Astrocyte of the hippocampus (primary cell): ENCODE measurements at regions not wholly inside any gene's neighbourhood (a gene's known extent, or its start where the extent isn't known, plus 50 kb on each side); places are given as distances from the start of the nearest gene placed in this dataset.
"Not testable (repeated sequence)": the region's sequence is repeated elsewhere in the genome, so short reads cannot be mapped to it uniquely, and the experiment has no call there.

Experiments
- DNase-seq: peaks from one replicate; pipeline ENCODE4 v3.0.0; 2011; ENCODE audit warnings: low read depth, low spot score

- no peak for DNase-seq
Observed at GRCh38 chr6:50961611-50962010, 142.9 kb downstream of the TFAP2B start.

GRCh38 chr6:50962213-50962759, 143.6 kb downstream of the TFAP2B start:
- no peak for DNase-seq

GRCh38 chr6:50963952-50964351, 145.3 kb downstream of the TFAP2B start:
- DNase-seq, result no peak

GRCh38 chr6:50965495-50965894, 146.8 kb downstream of the TFAP2B start:
- no peak for DNase-seq

GRCh38 chr6:50966532-50966931, 147.9 kb downstream of the TFAP2B start:
- DNase-seq, result no peak

GRCh38 chr6:50966986-50967385, 148.3 kb downstream of the TFAP2B start:
- DNase-seq, result no peak

- DNase-seq, result not testable (repeated sequence)
Observed at GRCh38 chr6:50968246-50968645, 149.6 kb downstream of the TFAP2B start.

GRCh38 chr6:50970908-50971307, 152.2 kb downstream of the TFAP2B start:
- no peak for DNase-seq

- DNase-seq, result no peak
Observed at GRCh38 chr6:50973464-50973863, 154.8 kb downstream of the TFAP2B start.

GRCh38 chr6:50974319-50974718, 155.6 kb downstream of the TFAP2B start:
- no peak for DNase-seq

- no peak for DNase-seq
Observed at GRCh38 chr6:50975216-50975615, 156.5 kb downstream of the TFAP2B start.

GRCh38 chr6:50976907-50977306, 158.2 kb downstream of the TFAP2B start:
- no peak for DNase-seq

- no peak for DNase-seq
Observed at GRCh38 chr6:50977796-50978195, 159.1 kb downstream of the TFAP2B start.

GRCh38 chr6:50978380-50979170, 159.9 kb downstream of the TFAP2B start:
- DNase-seq, result no peak

GRCh38 chr6:50979171-50979525, 160.5 kb downstream of the TFAP2B start:
- no peak for DNase-seq

- DNase-seq, result no peak
Observed at GRCh38 chr6:50984135-50984534, 165.5 kb downstream of the TFAP2B start.

GRCh38 chr6:50986319-50986718, 167.6 kb downstream of the TFAP2B start:
- DNase-seq, result no peak

GRCh38 chr6:50989123-50989522, 170.5 kb downstream of the TFAP2B start:
- DNase-seq, result no peak

- no peak for DNase-seq
Observed at GRCh38 chr6:50990750-50991446, 172.2 kb downstream of the TFAP2B start.

- DNase-seq, result no peak
Observed at GRCh38 chr6:50992232-50992631, 173.6 kb downstream of the TFAP2B start.

GRCh38 chr6:50992704-50993625, 174.3 kb downstream of the TFAP2B start:
- DNase-seq, result no peak
